Skeletal muscle satellite cell (primary cell): ENCODE measurements at regions not wholly inside any gene's neighbourhood (a gene's known extent, or its start where the extent isn't known, plus 50 kb on each side); places are given as distances from the start of the nearest gene placed in this dataset.

Experiments
- H3K27me3 ChIP-seq: 2 replicates; pipeline ENCODE4 v1.7.0; 2013; ENCODE audit warnings: low read length; ENCODE audit not compliant: control insufficient read depth, insufficient read depth
- H3K36me3 ChIP-seq: 2 replicates; pipeline ENCODE4 v1.7.0; 2013; ENCODE audit warnings: mild to moderate bottlenecking, control low read depth, low read length; ENCODE audit not compliant: insufficient read depth
- H3K4me1 ChIP-seq: 2 replicates; pipeline ENCODE4 v1.7.0; 2013; ENCODE audit warnings: low read length; ENCODE audit not compliant: control insufficient read depth, insufficient read depth
- H3K4me2 ChIP-seq: 2 replicates; pipeline ENCODE4 v1.7.0; 2013; ENCODE audit warnings: mild to moderate bottlenecking, low read length
- H3K4me3 ChIP-seq: 2 replicates; pipeline ENCODE4 v1.7.0; 2013; ENCODE audit warnings: low read length
- H3K9ac ChIP-seq: 2 replicates; pipeline ENCODE4 v1.7.0; 2013; ENCODE audit warnings: mild to moderate bottlenecking, low read depth, low read length, moderate library complexity
- H3K9me3 ChIP-seq: replicated peaks from 2 replicates; pipeline ENCODE4 v1.7.0; 2013; ENCODE audit warnings: mild to moderate bottlenecking, control low read depth, low read length

DNA sequence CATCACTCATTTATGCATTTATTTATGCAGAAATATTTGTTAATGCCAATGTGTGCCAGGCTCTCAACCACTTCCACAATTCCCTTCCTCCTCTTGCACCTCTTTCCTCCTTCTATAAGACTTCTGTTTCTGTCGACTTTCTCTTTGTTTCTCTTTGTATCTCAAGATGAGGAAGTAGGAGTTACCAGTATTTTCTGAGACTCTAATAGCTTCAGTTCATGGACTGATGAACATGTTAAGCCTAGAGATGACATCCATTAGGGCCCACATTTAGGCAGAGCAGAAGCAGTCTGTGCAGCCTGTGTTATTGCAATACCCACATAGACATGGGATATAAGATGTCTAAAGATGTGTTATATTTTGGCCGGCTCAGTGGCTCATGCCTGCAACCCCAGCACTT lies 241.8 kb upstream of the SMIM31 start:
- Histone ChIP-seq H3K4me1 (no peaks in the 10 kb centered on the region), H3K27me3 (no peaks in the 10 kb centered on the region), H3K4me3 (no peak overlapping the region), H3K36me3 (no peaks in the 10 kb centered on the region), H3K9ac (no peak overlapping the region), H3K9me3 (no peaks in the 10 kb centered on the region), H3K4me2 (no peak overlapping the region)

DNA sequence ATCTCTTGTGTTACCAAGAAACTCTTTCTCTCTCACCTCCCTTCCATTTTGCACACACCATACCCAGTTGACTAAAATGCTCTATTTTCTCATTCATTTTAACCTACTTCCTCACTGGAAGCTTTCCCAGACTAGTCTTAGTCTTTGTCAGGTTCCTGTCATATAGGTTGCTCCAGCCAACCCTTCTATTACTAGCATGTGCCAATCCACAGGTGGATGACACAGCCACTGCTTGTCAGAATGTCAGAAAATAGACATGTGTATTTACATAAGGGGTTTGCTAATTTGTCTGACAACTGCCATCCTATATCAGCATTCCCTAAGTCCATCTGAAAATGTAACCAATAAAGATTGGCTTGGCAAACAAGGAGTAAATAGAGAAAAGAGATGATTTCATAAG lies 239.2 kb upstream of the SMIM31 start:
- Histone ChIP-seq H3K9ac (no peak overlapping the region), H3K4me1 (no peaks in the 10 kb centered on the region), H3K27me3 (no peaks in the 10 kb centered on the region), H3K4me2 (no peak overlapping the region), H3K36me3 (no peaks in the 10 kb centered on the region), H3K9me3 (no peaks in the 10 kb centered on the region), H3K4me3 (no peak overlapping the region)

DNA sequence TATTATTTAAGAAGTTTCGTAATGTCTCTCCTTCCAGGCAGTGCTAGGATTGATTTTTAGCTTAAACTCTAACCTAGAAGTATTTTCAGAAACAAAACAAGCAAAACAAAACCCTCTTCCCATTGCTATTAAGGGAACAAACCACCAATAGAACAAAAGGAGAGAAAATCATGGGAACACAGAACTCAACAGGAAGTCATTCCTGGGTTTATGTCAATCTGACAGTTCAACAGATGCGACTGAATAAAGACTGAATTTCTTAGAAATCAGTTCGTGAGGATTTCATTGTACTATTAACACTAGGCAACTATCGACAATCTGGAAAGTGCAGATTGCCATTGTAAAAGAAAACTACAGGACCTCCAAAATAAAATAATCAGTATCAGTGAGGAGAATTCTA lies 229.1 kb upstream of the SMIM31 start:
- Histone ChIP-seq H3K4me3 (no peak overlapping the region), H3K4me2 (no peak overlapping the region), H3K9me3 (no peaks in the 10 kb centered on the region), H3K27me3 (no peaks in the 10 kb centered on the region), H3K4me1 (no peaks in the 10 kb centered on the region), H3K36me3 (no peaks in the 10 kb centered on the region), H3K9ac (no peak overlapping the region)

DNA sequence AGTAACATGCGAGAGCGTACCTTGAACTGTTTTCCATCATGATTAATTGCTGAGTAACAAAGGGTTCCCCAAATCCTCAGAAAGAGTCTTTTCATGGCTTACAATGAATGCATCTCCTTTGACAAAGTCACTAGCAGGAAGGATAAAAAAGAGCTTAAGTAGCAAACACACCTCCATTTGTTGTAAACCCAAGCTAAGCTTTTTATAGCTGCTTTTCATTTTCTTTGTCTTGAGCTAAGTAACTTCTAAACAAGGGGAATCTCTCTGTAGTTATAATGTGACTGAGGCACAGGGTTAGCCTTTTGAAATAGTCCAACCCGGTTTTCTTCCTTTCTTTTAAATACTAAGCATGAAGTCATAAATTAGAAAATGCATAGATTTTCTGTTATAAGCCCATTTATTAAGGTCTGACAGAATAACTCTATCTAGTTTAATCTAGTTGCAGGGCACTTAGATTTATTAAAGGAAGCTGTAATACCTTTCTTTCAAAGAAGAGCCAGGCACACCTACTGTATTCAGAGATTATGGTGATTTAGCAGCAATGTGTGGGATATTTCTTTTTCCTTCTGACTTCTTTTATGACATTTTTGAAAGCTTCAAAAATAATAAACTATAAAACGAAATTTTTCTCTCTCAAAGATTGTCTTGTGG lies 226.9 kb upstream of the SMIM31 start:
- H3K4me3 ChIP-seq, result no peak overlapping the region
- H3K9me3 ChIP-seq, result no peaks in the 10 kb centered on the region
- H3K4me1 ChIP-seq, result no peaks in the 10 kb centered on the region
- no peak overlapping the region for H3K9ac ChIP-seq
- H3K4me2 ChIP-seq, result no peak overlapping the region
- no peaks in the 10 kb centered on the region for H3K27me3 ChIP-seq
- H3K36me3 ChIP-seq, result no peaks in the 10 kb centered on the region

DNA sequence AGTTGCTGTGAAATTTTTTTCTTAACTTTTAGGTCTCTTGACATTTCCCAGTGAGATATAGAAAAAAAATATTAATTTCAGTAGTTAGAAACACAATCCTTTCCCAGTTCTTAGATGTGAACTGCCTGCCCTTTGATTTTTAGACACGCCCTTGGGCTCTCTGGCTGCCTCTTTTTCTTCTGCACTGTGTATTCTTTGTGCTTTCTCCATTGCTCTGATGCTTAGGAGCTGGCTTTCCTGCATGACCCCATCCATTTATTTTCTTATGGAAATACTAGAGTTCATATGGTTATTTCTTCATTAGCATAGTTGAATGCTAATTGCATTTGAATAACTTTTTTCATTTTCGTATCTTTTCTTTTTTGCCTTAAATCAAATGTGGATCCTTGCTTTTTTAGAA lies 224.9 kb upstream of the SMIM31 start:
- Histone ChIP-seq H3K4me2 (no peak overlapping the region), H3K9ac (no peak overlapping the region), H3K9me3 (no peaks in the 10 kb centered on the region), H3K27me3 (no peaks in the 10 kb centered on the region), H3K36me3 (no peaks in the 10 kb centered on the region), H3K4me1 (no peaks in the 10 kb centered on the region), H3K4me3 (no peak overlapping the region)

DNA sequence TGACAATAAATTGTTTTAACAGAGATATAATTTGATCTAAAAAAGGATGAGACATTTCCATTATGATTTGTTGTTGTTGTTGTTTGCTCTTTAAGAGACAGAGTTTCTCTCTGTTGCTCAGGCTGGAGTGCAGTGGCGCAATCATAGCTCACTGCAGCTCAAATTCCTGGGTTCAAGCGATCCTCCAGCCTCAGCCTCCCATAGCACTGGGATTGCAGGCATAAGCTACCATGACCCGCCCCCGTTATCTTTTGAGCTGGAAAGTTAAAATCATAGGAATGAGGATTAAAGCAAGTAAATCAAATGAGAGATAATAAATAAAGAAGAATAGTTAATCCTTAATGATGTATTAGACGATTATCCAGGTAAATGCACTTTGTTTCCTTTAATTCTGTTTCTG lies 224.4 kb upstream of the SMIM31 start:
- Histone ChIP-seq H3K9ac (no peak overlapping the region), H3K4me3 (no peak overlapping the region), H3K9me3 (no peaks in the 10 kb centered on the region), H3K36me3 (no peaks in the 10 kb centered on the region), H3K4me2 (no peak overlapping the region), H3K27me3 (no peaks in the 10 kb centered on the region), H3K4me1 (no peaks in the 10 kb centered on the region)

DNA sequence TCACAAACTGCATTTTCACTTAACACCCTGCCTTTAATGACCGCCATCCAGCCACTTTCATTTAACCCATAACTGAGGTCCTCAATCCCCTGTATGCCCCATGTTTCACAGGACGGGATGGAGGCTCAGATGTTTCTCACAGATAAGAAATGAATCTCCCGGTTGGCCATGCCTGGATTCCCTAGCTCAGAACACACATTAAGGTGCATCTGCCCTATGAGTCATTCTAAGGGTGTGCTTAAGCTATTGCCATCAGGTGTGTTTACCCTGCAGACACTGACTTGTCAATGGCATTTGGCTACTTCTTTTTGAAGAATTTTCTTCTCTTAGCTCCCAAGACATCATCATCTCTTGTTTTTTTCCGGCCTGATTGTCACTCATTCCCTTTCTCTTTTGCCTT lies 222.6 kb upstream of the SMIM31 start:
- no peak overlapping the region for H3K4me3 ChIP-seq
- peaks cover 6% of the 10 kb centered on the region for H3K4me1 ChIP-seq
- no peaks in the 10 kb centered on the region for H3K36me3 ChIP-seq
- no peak overlapping the region for H3K9ac ChIP-seq
- H3K9me3 ChIP-seq, result no peaks in the 10 kb centered on the region
- no peaks in the 10 kb centered on the region for H3K27me3 ChIP-seq
- no peak overlapping the region for H3K4me2 ChIP-seq

DNA sequence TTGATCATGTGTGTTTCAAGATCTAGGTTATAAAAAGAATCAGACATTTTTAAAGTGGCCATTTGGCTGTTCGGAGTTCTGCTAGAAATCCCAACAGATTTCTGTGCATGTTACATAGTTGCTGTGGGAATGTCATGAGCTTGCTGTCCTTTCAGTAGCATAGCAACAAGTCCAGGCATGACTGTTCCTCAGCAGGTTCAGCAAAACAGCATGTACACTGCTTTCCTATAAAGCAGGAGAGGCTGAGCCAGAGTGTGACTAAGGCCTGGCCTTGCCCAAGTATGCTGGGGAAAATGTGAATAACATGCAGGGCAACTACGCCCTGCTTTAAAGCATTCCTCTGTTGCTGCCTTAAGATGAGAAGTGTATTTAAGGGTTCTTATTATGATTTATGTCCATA lies 217.1 kb upstream of the SMIM31 start:
- no peaks in the 10 kb centered on the region for H3K27me3 ChIP-seq
- peak overlapping the region; percentile 35 for H3K4me2 ChIP-seq
- no peak overlapping the region for H3K4me3 ChIP-seq
- peaks cover 3% of the 10 kb centered on the region for H3K9me3 ChIP-seq
- H3K36me3 ChIP-seq, result no peaks in the 10 kb centered on the region
- H3K9ac ChIP-seq, result peak overlapping the region; percentile 32
- peaks cover 15% of the 10 kb centered on the region for H3K4me1 ChIP-seq

DNA sequence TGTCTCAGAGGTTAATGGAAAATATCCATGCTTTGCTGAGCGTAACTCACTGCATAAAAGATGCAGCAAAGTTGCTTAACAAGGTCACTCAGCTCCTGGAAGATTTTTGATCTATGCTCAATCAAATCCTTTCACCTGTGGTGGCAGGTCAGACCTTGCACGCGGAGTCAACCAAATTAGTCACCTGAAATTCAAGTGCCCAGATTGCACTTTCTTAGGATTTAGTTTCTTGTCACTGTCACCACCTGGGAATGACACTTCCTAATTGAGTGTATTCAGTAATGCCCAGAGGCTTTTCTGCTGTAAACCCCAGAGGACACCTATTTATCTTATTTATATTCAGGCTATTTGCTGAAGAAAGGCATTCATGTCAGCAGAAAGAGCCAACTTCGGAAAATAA lies 215.8 kb upstream of the SMIM31 start:
- H3K9ac ChIP-seq, result no peak overlapping the region
- H3K36me3 ChIP-seq, result no peaks in the 10 kb centered on the region
- H3K4me1 ChIP-seq, result peaks cover 15% of the 10 kb centered on the region
- no peaks in the 10 kb centered on the region for H3K27me3 ChIP-seq
- no peak overlapping the region for H3K4me3 ChIP-seq
- peaks cover 3% of the 10 kb centered on the region for H3K9me3 ChIP-seq
- H3K4me2 ChIP-seq, result no peak overlapping the region

DNA sequence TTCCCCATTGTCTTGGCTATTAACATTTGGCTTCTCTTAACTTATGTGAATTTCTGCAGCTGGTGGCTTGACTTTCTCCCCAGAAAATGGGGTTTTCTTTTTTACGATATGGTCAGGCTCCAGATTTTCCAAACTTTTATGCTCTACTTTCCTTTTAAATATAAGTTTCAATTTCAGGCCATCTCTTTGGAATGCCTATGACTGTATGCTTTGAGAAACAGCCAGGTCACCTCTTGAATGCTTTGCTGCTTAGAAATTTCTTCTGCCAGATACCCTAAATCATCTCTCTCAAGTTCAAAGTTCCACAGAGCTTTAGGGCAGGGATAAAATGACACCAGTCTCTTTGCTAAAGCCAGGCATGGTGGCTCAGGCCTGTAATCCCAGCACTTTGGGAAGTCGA lies 212.9 kb upstream of the SMIM31 start:
- H3K4me2 ChIP-seq, result no peak overlapping the region
- H3K27me3 ChIP-seq, result no peaks in the 10 kb centered on the region
- H3K9ac ChIP-seq, result no peak overlapping the region
- no peaks in the 10 kb centered on the region for H3K36me3 ChIP-seq
- H3K4me3 ChIP-seq, result no peak overlapping the region
- peaks cover 3% of the 10 kb centered on the region for H3K9me3 ChIP-seq
- peaks cover 12% of the 10 kb centered on the region for H3K4me1 ChIP-seq

DNA sequence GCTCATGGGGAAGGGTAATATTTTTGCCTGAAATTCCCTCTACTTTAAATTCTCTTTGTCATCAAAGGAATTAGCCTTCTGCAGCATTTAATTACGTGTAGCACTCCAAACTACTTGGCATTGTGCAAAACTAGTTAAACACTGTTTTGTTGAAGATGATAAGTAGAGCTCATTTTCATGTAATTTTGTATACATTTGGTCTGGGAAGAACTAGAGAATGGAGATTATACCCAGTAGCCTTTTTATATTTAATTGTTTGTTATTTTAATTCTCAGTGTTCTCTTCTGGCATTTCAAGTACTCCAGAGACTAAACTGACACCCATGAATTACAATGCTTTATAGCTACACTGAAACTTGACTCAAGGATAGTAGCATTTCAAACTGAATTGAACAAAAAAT lies 211.5 kb upstream of the SMIM31 start:
- Histone ChIP-seq H3K9me3 (peaks cover 3% of the 10 kb centered on the region), H3K4me3 (no peak overlapping the region), H3K4me2 (no peak overlapping the region), H3K27me3 (no peaks in the 10 kb centered on the region), H3K9ac (no peak overlapping the region), H3K36me3 (no peaks in the 10 kb centered on the region), H3K4me1 (no peaks in the 10 kb centered on the region)

DNA sequence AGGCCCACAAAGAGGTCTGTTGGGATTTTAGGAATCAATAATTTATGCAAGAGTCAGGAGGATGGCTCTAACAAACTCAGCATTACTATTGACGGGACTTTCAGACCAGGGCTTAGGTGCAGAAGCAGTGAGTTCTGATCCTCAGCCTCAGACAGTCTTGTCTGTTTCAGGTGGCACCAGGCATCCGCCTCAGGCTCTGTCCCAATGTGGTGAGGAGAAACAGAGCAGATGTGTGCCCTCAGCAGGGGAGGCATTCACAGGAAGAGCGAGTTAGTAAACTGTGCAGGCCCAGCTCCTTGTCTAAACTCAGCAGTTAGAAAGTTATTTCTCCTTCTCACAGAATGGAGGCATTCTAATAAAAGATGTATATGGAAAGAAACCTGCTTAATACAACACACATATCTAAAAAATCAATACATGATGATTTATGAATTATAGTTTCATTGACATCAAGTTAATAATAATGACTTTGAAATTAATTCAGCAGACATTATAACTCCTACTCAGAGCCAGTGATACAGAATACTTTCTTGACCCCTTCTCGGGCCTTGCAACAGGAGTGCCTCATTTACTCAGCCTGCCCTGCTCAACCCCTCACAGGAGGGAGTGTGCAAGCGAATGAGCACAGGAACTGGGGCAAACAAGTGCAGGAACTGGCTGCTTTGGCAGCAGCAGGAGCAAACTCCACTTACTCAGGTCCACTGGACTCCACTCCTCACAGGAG lies 202.8 kb upstream of the SMIM31 start:
- Histone ChIP-seq H3K36me3 (no peaks in the 10 kb centered on the region), H3K4me3 (no peak overlapping the region), H3K4me2 (no peak overlapping the region)

More for the DNA sequence above, 202.8 kb upstream of the SMIM31 start:
- Histone ChIP-seq H3K9me3 (no peaks in the 10 kb centered on the region), H3K4me1 (no peaks in the 10 kb centered on the region), H3K9ac (no peak overlapping the region), H3K27me3 (no peaks in the 10 kb centered on the region)
